CD1c-positive myeloid dendritic cell (primary cell): ENCODE measurements at regions not wholly inside any gene's neighbourhood (a gene's known extent, or its start where the extent isn't known, plus 50 kb on each side); places are given as distances from the start of the nearest gene placed in this dataset.
A peak's percentile ranks its signal among the peaks of the same experiment; 100 is the strongest.

Experiments used
- DNase-seq: peaks from one replicate; pipeline ENCODE4 v3.0.0-alpha.2; 2016; ENCODE audit errors: extremely low spot score

DNA sequence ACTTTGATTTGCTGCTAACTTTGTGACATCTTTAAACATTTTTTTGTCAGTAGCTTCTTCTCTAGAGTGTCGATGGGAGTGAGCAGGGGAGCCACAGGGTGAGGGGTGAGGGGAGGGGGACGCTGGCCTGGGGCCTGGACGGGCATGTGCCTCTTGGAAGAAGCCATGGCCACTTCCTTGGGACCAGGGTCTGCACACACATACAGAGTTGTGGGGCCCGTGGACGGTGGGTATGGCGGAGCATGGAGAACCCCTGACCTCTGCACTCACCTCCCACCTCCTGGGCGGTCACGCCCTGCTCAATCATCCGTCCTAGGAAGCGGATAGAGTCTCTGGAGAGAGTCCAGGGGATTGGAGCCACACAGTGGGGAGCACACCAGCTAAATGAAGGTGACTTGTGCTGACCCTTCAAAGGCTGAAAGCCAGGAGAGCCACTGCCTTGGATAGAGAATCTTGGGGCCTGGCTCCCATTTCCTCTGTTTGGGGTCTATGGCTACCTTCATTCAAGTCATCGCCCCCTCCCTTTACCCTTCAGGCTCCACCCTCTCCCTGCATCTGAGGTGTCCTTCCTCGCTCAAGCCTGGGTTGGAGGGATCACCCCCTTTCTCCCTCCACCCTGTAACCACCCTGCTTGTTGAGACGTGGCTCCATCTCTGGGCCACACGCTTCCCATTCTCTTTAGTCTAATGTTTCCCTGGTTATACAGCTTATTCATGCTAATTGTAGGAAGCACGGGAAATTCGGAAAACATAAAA is 63.9 kb upstream of the HAAO start:
- DNase-seq, result no peak

DNA sequence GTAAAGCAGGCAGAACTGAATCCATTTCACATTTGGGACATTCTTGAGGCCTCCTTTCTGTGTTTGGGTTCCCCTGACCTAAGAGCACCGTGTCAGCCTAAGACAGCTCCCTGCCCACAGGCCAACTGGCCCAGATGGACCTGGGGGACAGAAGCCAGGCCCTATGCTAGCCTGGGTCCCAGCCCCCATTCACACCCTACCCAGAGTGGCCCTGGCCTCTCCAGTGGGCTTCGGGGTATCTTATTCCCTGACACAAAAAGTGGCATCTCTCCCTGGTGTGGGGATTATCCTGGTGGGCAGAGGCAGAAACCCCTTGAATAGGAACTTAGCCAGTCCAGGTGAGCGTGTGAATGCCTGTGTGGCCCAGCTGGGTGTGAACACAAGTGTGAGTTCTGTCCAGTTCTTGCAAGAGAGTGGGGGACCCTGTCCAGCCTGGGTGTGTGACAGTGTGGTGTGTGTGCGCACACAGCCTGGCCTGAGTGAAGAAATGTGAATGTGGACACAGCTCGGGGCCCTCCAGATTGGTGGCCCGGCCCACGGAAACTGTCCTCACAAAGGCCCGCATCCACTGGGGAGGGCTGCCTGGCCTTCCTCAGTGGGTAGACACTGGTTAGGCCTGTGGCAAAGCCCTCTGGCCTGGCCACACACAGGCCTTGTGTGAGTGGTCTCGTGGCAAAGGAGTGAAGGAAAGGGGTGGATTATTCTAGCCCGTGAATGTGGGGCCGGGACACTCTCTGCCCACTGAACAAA is 63.0 kb upstream of the HAAO start:
- DNase-seq, result no peak

DNA sequence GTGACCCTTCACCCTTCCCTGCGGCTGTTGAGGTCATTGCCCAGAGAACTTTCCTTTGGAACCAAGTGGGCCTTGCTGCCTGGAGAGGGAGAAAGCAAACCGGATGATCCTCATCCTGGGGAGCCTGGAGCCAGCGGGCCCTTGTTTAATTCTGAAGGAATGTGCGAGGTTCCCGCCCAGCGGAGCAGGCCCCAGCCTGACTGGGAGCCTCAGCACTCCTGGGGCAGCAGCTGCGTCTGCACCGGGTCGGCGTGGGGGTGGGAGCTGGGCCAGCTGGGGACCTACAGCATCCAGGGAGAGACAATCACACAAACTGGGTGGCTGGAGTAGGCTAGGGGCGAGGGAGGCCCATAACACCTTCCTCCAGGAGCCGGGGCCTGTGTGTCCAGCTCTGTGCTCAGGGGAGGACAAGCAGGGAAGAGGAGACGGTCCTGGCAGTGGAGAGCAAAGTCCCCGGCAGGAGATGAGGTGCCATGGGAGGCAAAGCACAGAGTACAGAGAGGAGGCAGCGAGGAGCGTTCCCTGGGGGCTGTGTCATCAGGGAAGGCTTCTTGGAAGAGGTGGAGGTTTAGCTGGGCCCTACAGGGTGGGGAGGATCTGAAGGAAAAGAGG is 61.9 kb upstream of the HAAO start:
- DNase-seq, result no peak

DNA sequence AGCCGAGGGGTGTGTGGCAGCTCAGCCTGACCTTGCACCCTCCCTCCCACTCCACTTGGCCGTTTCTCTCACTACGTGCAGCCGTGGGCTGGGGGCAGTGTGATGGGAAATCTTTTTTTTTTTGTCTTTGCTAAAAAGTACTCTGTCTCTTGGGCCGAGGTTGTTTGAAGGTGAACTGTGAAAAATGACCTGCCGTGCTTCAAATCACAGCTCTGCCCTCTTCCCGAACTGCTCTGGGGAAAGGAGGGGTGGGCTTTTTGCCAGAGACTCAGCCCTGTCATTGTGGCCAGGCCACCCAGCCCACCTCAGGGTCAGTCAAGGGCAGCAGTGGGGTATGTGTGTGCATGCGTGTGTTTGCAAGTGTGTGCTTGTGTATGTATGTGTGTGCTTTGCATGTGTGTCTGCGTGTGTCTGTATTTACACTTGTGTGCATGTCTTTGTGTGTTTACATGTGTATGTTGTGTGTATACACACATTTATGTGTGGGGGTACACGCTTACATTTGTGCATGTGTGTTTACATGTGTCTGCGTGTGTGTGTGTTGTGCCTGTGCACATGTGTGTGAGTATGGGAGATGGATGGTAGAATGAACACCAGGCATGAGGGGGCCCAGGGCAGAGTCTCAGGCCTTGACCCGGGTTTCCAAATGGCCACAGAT is 61.3 kb upstream of the HAAO start:
- no peak for DNase-seq

DNA sequence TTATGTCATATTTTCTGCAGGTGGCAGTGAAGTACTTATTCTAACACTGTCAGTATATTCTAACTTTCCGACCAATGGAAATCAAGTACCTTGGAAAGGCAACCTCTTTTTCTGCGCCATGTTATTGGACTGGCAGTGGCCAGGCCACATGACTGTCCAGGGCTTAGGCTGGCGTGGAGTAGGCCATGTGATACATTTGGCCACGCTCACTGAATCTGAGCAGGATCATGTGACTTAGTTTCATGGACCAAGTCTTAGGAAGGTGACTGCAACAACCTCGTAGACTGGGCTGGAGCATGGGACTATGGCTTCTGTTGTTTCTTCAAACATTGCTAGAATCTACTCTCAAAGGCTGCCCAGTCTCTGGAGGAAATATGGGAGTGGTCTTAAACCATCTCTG is 60.4 kb upstream of the HAAO start:
- DNase-seq, result no peak

DNA sequence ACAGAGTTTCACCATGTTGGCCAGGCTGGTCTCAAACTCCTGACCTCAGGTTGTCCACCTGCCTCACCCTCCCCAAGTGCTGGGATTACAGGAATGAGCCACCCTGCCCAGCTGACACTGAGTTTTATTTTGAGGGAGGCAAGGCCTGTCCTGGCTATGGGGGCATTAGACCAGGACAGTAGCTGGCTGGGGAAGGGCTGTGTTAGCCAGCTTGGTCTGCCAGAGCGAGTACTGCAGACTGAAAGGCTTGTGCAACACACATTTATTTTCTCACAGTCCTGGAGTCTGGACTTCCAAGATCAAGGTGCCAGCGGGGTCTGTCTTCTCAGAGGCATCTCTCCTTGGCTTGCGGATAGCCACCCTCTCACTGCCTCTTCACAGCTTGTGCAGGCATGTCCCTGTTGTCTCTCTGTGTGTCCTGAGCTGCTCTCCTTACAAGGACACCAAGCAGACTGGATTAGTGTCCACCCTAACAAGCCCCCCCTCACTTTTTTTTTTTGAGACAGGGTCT is 59.4 kb upstream of the HAAO start:
- DNase-seq, result no peak

DNA sequence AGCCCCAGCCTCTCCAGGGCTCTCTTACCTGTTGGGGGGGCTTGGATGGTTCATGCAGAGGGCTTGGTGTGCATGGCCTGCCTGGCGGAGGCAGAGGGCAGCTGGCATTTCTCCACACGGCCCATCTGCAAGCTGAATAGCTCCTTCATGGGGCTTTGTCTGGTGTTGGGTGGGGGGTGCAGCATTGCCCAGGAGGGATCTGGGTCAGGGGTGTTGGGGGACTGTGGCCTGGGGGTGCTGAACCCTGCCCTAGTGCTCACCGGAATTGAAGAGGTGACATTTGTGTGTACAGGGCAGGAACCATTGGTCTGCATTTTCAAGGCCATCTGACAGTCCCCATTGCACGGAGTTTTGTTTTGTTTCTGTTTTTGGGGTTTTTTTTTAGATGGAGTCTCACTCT is 58.8 kb upstream of the HAAO start:
- DNase-seq, result no peak

DNA sequence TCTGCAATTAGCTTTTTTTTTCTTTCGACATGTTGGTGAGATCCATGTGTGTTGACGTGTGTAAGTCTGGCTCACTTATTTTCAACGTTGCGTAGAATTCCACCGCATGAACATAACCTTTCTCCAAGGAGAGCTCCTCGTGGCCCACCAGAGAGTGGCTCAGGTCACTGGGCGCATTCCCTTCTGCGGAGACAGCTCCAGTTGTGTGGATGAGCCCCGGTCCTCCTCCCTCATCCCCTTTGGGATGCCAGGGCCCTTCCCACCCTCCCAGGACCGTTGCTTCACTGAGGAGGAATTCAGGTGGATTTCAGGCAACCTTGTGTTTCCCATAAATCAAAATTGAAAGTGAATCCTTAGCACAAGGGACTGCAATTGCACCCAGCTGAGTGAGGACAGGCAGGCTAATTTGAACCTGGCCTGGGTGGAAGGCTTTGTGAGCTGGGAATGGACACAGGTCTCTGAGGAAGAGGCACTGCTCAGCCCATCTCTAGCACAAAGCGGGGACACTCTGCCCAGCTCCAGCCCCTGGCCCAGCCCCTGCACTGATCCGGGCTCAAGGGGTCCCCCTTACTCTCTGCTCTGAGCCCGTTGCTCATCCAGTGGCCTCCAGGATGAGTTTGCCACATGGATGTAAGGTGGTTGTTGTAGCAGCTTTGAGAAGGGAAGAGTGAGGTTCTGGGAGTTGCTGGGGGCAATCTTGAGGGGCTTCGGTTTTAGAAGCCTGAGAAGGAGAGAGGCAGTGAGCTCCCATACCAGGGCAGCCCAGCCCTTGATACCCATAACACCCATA is 57.8 kb upstream of the HAAO start:
- no peak for DNase-seq

DNA sequence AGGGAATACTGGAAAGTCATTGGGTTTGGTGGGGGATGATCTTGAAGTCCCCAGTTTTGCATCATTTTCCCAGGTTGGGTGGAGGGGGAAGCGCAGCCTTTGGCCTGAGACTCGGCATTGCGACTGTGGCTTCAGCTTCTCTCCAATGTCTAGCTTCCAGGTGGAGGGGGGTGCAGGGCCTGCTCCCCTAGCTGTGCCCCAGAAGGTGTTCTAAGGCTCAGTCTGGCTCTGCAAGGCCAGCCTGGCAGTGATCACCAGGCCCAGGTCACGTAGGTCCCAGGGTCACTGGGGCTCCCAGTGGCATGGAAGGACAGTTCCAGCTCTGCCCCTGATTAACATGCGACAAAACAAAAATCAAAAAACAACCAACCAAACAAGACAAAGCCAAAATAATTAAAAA is 56.9 kb upstream of the HAAO start:
- DNase-seq, result no peak

DNA sequence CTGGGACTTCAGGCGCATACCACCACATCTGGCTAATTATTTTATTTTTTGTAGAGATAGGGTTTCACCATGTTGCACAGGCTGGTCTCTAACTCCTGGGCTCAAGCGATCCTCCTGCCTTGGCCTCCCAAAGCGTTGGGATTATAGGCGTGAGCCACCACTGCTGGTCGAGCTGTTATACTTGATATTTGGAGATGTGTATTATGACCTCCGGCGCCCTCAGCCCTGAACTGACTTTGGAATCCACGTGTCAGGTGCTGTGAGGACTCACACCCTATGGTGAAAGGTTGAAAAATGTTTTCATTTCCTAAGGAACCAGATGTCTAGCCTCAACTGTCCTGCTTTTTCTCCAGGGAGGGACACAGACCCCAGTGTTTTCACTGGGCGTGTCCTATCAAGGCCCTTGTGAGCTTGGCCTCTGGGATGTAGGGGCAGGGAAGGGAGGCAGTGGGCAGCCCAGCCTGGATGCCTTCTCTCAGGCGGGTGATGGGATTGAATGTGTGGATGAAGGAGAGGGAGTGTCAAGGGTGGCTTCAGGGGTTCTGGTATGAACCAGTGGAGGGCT is 56.4 kb upstream of the HAAO start:
- DNase-seq, result no peak

DNA sequence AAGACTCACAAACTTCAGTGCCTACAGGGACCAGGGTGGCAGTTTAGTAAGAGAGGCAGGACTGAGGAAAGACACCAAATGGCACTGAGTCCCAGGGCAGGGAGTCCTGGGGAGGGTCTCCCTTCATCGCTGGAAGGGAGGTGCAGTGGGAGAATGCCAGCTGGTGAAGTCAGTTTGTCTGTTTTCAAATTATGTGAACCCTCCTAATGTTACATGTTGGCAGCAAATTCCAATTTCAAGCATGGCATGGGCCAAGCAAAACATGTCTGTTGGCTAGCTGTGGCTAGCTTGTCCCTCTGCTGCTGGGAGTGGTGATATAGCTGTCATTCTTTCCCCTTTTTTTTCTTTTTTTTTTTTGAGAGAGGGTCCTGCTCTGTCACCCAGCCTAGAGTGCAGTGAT is 55.9 kb upstream of the HAAO start:
- no peak for DNase-seq

DNA sequence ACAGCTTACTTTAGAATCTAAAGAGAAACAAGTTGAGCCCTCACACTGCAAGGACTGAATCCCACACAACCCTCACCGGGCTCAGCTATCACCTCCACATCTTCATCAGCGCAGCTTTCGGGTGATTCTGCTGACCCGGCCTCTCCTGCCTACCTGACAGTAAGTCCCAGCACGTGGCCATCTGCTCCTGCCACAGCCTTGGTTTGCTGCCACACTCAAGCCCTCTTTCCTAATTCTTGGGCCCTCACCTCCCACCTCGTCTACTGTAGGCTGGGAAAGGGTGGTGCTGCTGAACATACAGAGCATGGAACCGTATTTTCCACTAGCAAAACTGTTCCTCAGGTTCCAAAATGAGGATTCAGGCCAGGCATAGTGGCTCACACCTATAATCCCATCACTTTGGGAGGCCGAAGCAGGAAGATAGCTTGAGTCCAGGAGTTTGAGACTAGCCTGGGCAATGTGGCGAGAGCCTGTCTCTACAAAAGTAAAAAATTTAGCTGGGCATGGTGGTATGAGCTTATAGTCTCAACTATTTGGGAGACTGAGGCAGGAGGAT is 55.3 kb upstream of the HAAO start:
- no peak for DNase-seq

DNA sequence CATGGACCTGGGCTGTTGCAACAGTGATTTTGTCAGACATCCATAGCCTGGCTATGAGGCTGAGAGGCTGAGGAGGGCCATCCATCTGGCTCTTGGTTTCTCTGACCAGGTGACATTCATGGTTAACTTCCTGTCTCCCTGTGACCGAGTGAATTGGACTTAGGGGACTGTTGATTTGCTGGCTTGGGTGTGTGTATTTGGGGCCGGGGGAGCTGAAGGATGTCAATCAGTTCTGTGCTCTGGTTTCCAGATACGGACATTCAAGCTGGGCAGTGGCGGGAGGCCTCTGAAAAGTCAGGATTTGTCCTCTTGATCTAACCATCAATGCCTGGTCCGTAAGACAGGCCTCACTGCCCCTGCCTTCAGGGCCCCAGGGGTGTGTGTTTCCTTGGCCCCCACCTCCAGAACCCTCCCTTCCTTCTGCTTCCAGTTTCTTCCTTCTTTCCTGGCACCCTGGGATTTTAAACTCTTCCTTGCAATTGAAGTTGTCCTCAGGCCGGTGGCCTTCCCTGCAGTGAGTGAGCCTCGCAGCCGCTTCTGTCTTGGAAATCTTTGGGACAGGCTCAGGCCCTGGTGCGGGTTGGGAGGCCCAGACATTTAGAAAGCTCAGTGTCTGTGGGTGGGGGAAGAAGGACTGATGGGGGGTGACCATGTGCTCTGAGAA is 54.7 kb upstream of the HAAO start:
- no peak for DNase-seq

DNA sequence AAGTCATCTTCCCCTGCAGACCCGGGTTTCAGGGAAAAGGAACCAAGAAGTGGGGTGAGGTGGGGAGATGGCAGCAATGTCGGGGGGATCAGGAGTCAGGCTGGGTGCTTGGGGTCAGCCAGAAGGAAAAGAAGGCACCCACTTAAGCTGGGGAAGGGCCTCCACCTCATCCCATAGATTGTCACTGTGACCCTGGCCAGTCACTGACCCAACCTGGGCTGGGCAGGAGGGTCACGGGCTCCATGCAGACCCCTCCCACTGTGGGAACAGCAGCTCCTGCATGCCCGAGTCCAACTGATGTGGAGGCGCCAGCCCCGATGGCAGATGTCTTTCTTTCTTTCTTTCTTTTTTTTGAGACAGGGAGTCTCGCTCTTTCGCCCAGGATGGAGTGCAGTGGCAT is 53.6 kb upstream of the HAAO start:
- no peak for DNase-seq

DNA sequence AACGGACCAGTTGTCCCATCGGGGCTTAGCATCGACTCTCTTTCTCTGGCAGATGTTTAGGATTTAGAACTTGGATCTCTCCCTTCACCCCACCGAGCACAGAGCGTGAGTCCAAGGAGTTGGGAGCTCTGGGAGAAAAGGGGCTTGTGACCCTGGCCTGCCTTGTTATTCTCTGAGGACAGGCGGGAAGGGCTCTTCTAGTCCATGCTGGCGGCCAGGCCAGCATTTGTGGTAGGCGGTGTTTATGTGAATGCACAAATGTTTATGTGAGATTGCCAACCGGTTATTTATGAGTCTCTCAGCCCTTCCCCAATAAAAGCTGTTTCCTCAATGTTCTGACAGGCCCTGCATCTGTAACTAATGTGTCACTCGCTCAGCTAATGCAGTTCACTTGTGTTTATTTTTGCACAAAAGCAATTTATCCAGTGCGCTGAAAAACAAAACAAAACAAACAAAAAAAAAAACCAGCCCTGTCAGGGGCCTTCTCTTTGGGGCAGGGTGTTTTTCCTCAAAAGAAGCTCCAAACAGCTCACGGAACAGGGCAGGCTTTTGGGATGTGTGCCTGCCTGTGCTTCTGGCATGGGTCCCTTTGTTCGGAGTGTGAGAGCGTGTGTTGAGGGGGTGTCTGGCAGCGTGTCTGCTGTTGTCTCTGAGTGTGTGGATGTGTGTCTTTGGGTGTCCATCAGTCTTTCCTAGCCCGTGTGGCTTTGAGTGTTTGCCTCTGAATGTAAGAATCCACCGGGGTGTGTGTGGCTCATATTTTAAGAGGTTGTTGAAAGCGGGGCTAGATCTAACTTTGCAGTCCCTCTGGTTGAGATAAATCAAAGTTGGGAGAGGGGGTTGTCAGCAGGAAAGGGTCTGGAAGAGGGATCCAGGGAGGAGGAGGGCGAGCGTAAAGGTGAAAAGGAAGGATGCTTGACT is 52.8 kb upstream of the HAAO start:
- no peak for DNase-seq

DNA sequence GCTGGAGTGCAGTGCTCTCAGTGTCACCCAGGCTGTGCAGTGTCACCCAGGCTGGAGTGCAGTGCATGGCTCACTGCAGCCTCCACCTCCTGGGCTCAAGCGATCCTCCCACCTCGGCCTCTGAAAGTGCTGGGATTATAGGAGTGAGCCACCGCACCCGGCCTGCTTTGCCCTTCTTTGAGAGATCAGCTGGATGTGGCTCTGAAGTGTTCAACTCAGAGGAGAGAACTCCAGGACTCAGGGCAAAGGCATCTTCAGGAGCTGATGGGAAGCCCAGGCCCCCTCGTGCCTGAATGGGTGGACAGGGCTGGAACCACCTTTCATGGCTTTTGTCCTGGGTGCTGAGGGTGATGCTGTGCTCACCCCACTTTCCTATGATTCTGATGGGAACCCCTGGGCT is 52.0 kb upstream of the HAAO start:
- DNase-seq, result no peak

DNA sequence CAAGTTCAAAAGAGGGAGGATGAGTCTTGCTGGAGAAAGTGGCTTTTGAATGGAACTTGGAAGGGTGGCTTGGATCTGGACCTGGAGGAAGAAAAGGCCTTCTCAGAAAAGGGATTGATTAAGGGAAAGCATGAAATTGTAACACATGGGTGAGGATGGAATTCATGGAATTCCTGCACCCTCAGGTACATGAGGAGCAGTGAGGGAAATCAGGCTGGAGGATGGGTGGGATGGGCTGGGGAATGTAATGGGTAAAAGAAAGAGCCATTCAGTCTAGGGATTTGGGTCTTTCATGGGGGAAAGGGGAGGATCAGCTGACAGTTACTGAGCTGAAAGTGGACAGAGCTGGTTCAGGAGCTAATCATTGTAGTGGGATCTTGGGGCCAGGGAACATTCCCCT is 51.2 kb upstream of the HAAO start:
- DNase-seq, result no peak

DNA sequence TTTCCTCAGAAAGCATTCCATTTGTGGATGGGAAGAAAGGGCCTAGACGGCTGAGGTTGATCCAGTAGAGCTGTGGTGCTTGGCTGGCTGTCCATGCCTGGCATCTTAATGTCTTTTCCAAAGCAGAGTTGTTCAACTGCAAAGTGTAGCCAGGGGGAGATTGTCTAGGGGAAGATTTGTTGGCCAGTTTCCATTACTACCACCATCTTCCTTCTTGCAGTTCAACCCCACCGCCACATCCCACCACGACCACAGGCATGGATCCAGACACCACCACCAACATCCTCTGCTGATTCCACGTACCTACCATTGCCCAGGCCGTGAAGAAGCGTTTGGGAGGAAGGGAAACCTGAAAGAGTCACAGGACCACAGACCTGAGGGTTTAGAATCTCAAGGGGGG is 50.7 kb upstream of the HAAO start:
- no peak for DNase-seq

DNA sequence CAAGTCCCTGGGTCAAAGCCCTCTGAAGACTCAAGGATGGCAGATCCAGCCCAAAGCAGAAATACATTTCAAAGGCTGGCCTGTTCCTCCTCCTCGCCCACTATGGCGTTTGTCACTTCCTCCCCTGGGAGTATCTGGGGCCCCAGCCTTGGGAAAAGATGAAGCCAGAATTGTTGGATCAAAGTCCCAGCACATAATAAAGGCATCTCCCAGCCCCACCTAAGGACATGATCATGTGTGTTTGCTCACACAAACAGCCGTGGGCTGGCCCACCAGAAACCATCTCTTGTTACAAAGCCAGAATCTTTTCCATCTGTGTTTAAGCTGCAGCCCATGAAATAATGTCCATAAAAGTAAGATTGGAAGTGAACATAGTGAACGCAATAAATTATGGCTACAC is 50.1 kb upstream of the HAAO start:
- DNase-seq, result peak; percentile 36
